NCI-H1417 treated with DMSO at 0.1 percent for 48 hours (cell line): ENCODE measurements at regions not wholly inside any gene's neighbourhood (a gene's known extent, or its start where the extent isn't known, plus 50 kb on each side); places are given as distances from the start of the nearest gene placed in this dataset.

Source experiments
- DNase-seq: peaks from one replicate; lab custom pipeline; 2025; lab: John Stamatoyannopoulos, UW

- DNase-seq = no peak
Observed at GRCh38 chr7:19209166-19209696, 64.0 kb upstream of the FERD3L start.

DNA sequence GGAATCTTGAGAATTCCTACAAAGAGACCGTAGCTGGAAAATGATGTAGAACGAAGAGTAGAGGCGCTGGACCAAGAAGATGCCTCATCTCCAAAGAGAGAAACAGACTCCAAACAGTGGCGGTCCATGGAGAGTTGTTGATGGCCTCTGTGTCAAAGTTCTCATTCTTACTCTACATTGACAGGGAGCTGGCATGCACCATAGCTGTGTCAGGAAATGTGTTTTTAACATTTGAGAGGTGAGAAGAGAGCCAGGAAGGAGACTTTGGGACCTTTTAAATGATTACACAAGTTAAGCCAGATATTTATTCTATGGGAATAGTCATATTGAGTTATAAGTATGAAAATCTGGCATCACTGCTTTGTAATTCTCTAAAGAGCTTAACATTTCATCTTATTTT is 61.5 kb upstream of the FERD3L start:
- DNase-seq = no peak

DNA sequence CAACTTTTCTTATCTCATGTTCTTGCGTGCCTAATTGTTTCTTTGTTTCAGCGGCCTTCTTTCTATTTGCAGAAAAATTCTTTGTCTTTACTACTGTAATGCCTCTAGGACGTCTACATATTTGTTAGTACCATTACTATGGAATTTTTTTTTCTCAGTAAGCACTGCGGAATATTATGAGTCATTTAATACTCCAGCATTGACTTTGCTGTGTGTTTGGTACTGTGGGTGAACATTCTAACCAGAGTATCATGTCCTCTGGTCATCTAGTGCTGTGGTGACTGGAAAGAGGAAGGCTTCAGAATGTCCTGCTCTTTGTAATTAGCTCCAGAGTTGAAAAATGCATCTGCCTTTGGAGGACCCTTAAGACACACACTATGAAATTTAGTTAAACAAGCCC is 58.5 kb upstream of the FERD3L start:
- no peak for DNase-seq

DNA sequence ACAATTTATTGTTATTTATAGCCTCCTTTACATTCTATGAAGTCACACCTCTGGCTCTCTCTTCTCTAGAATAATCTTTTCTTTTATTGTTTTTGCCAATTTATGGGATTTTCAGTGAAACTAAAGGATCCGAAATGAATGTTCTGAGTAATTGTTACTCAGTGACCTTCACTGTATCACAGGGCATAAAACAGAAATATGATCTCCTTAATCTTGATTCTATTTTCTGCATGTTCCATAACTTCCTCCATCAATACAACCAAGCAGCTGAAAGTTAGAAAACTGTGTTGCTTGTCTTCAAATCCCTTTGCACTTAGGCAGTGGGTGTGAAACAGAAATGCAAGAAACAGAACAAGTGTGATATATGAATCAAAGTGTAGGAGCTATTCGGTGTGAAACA is 57.4 kb upstream of the FERD3L start:
- no peak for DNase-seq
